Activated CD4-positive, alpha-beta memory T cell treated with anti-CD3 and anti-CD28 coated beads for 36 hours (primary cell): ENCODE measurements at regions not wholly inside any gene's neighbourhood (a gene's known extent, or its start where the extent isn't known, plus 50 kb on each side); places are given as distances from the start of the nearest gene placed in this dataset.
"Not testable (repeated sequence)": the region's sequence is repeated elsewhere in the genome, so short reads cannot be mapped to it uniquely, and the experiment has no call there.

Experiments used
- CTCF ChIA-PET: fragments of 350-600 bp; sonication (Branson Sonifier 250); formaldehyde crosslinking; loops from one replicate; lab custom pipeline; 2021; ENCODE audit warnings: antibody characterized with exemption, inconsistent platforms; lab: Charles Lee
- POLR2A ChIA-PET: fragments of 350-600 bp; sonication (Branson Sonifier 250); formaldehyde crosslinking; loops from one replicate; lab custom pipeline; 2021; ENCODE audit warnings: antibody characterized with exemption; lab: Charles Lee
- DNase-seq: peaks from one replicate; pipeline ENCODE4 v3.0.0-alpha.2; 2020
- H3K27ac Mint-ChIP-seq: one replicate; pipeline ENCODE4 v1.8.0; 2021; ENCODE audit warnings: mixed read lengths
- H3K27me3 Mint-ChIP-seq: one replicate; pipeline ENCODE4 v1.8.0; 2021; ENCODE audit warnings: mixed read lengths
- H3K36me3 Mint-ChIP-seq: one replicate; pipeline ENCODE4 v1.8.0; 2021; ENCODE audit warnings: mixed read lengths
- H3K4me1 Mint-ChIP-seq: one replicate; pipeline ENCODE4 v1.8.0; 2021; ENCODE audit warnings: low read depth, mixed read lengths
- H3K4me3 Mint-ChIP-seq: one replicate; pipeline ENCODE4 v1.8.0; 2021; ENCODE audit warnings: mild to moderate bottlenecking, mixed read lengths
- H3K9me3 Mint-ChIP-seq: one replicate; pipeline ENCODE4 v1.8.0; 2021; ENCODE audit warnings: mixed read lengths
- intact Hi-C: fragments of 100-400 bp; cut with micrococcal nuclease; formaldehyde crosslinking; loops from one replicate; pipeline ENCODE4 v1.15.1; 2023

GRCh38 chr4:68720723-68721122, 50.3 kb upstream of the UGT2B15 start:
- H3K27ac Mint-ChIP-seq, CTCF ChIA-PET, H3K4me3 Mint-ChIP-seq, intact Hi-C loops, H3K4me1 Mint-ChIP-seq, H3K9me3 Mint-ChIP-seq, H3K27me3 Mint-ChIP-seq, H3K36me3 Mint-ChIP-seq, DNase-seq, POLR2A ChIA-PET: not testable (repeated sequence)

- DNase-seq, result no peak
- H3K4me3 Mint-ChIP-seq, result no peak overlapping the region
- no peaks in the 10 kb centered on the region for H3K36me3 Mint-ChIP-seq
- intact Hi-C loops, result no loop called here
- H3K4me1 Mint-ChIP-seq, result no peaks in the 10 kb centered on the region
- CTCF ChIA-PET, result no interaction called here
- POLR2A ChIA-PET, result no interaction called here
- H3K9me3 Mint-ChIP-seq, result no peaks in the 10 kb centered on the region
- no peaks in the 10 kb centered on the region for H3K27me3 Mint-ChIP-seq
- H3K27ac Mint-ChIP-seq, result no peak overlapping the region
Observed at GRCh38 chr4:68724426-68724825, 54.0 kb upstream of the UGT2B15 start.

GRCh38 chr4:68724922-68725321, 54.5 kb upstream of the UGT2B15 start:
- H3K27ac Mint-ChIP-seq, result no peak overlapping the region
- H3K9me3 Mint-ChIP-seq, result no peaks in the 10 kb centered on the region
- ChIA-PET POLR2A (no interaction called here), CTCF (no interaction called here)
- H3K4me1 Mint-ChIP-seq, result no peaks in the 10 kb centered on the region
- intact Hi-C loops, result no loop called here
- DNase-seq, result no peak
- H3K4me3 Mint-ChIP-seq, result no peak overlapping the region
- H3K36me3 Mint-ChIP-seq, result no peaks in the 10 kb centered on the region
- no peaks in the 10 kb centered on the region for H3K27me3 Mint-ChIP-seq

GRCh38 chr4:68732653-68733466, 62.4 kb upstream of the UGT2B15 start:
- no peaks in the 10 kb centered on the region for H3K9me3 Mint-ChIP-seq
- H3K27me3 Mint-ChIP-seq, result no peaks in the 10 kb centered on the region
- ChIA-PET CTCF (no interaction called here), POLR2A (no interaction called here)
- H3K27ac Mint-ChIP-seq, result no peak overlapping the region
- no peaks in the 10 kb centered on the region for H3K36me3 Mint-ChIP-seq
- no peak overlapping the region for H3K4me3 Mint-ChIP-seq
- DNase-seq, result no peak
- intact Hi-C loops, result no loop called here
- H3K4me1 Mint-ChIP-seq, result no peaks in the 10 kb centered on the region

- DNase-seq, result no peak
- H3K4me1 Mint-ChIP-seq, result no peaks in the 10 kb centered on the region
- intact Hi-C loops, result no loop called here
- no peaks in the 10 kb centered on the region for H3K36me3 Mint-ChIP-seq
- no peaks in the 10 kb centered on the region for H3K9me3 Mint-ChIP-seq
- H3K27ac Mint-ChIP-seq, result no peak overlapping the region
- no peaks in the 10 kb centered on the region for H3K27me3 Mint-ChIP-seq
- no peak overlapping the region for H3K4me3 Mint-ChIP-seq
- POLR2A ChIA-PET, result no interaction called here
- CTCF ChIA-PET, result no interaction called here
Observed at GRCh38 chr4:68734095-68734494, 63.6 kb upstream of the UGT2B15 start.

GRCh38 chr4:68735106-68735505, 64.7 kb upstream of the UGT2B15 start:
- no peaks in the 10 kb centered on the region for H3K36me3 Mint-ChIP-seq
- no peaks in the 10 kb centered on the region for H3K27me3 Mint-ChIP-seq
- no peak for DNase-seq
- no peak overlapping the region for H3K27ac Mint-ChIP-seq
- POLR2A ChIA-PET, result no interaction called here
- CTCF ChIA-PET, result no interaction called here
- no peak overlapping the region for H3K4me3 Mint-ChIP-seq
- intact Hi-C loops, result no loop called here
- H3K9me3 Mint-ChIP-seq, result no peaks in the 10 kb centered on the region
- H3K4me1 Mint-ChIP-seq, result no peaks in the 10 kb centered on the region

- DNase-seq, result no peak
- Mint-ChIP-seq H3K4me1 (no peaks in the 10 kb centered on the region), H3K27ac (no peak overlapping the region), H3K9me3 (no peaks in the 10 kb centered on the region), H3K4me3 (no peak overlapping the region), H3K27me3 (no peaks in the 10 kb centered on the region), H3K36me3 (no peaks in the 10 kb centered on the region)
- POLR2A ChIA-PET, result no interaction called here
- CTCF ChIA-PET, result interaction anchor here (0.7 kb wide), 1 partner anchor 1493 kb away, joined by 3 read pairs; no protein-coding TSS in a partner anchor
- intact Hi-C loops, result no loop called here
Observed at GRCh38 chr4:68736813-68737212, 66.4 kb upstream of the UGT2B15 start.

- H3K27me3 Mint-ChIP-seq, result no peaks in the 10 kb centered on the region
- no peaks in the 10 kb centered on the region for H3K4me1 Mint-ChIP-seq
- H3K9me3 Mint-ChIP-seq, result peaks cover 5% of the 10 kb centered on the region
- ChIA-PET POLR2A (no interaction called here), CTCF (no interaction called here)
- no peak for DNase-seq
- H3K4me3 Mint-ChIP-seq, result no peak overlapping the region
- intact Hi-C loops, result no loop called here
- H3K36me3 Mint-ChIP-seq, result no peaks in the 10 kb centered on the region
- no peak overlapping the region for H3K27ac Mint-ChIP-seq
Observed at GRCh38 chr4:68738036-68738435, 67.6 kb upstream of the UGT2B15 start.

GRCh38 chr4:68744368-68744767, 71.4 kb upstream of the UGT2B10 start:
- H3K9me3 Mint-ChIP-seq, result peaks cover 8% of the 10 kb centered on the region

GRCh38 chr4:68748181-68748991, 67.4 kb upstream of the UGT2B10 start:
- CTCF ChIA-PET, result no interaction called here
- intact Hi-C loops, result no loop called here
- H3K27me3 Mint-ChIP-seq, result no peaks in the 10 kb centered on the region
- H3K27ac Mint-ChIP-seq, result no peak overlapping the region
- H3K4me1 Mint-ChIP-seq, result no peaks in the 10 kb centered on the region
- H3K4me3 Mint-ChIP-seq, result no peak overlapping the region
- POLR2A ChIA-PET, result no interaction called here
- no peaks in the 10 kb centered on the region for H3K36me3 Mint-ChIP-seq
- H3K9me3 Mint-ChIP-seq, result peaks cover 3% of the 10 kb centered on the region
- no peak for DNase-seq

More at GRCh38 chr4:68744368-68744767, 71.4 kb upstream of the UGT2B10 start:
- intact Hi-C loops, result no loop called here
- no peak for DNase-seq
- CTCF ChIA-PET, result no interaction called here
- Mint-ChIP-seq H3K27ac (no peak overlapping the region), H3K4me3 (no peak overlapping the region), H3K36me3 (no peaks in the 10 kb centered on the region), H3K4me1 (no peaks in the 10 kb centered on the region), H3K27me3 (no peaks in the 10 kb centered on the region)
- POLR2A ChIA-PET, result no interaction called here

GRCh38 chr4:68750555-68750954, 65.2 kb upstream of the UGT2B10 start:
- Mint-ChIP-seq H3K27me3 (no peaks in the 10 kb centered on the region), H3K36me3 (no peaks in the 10 kb centered on the region), H3K9me3 (peaks cover 3% of the 10 kb centered on the region), H3K4me3 (no peak overlapping the region), H3K27ac (no peak overlapping the region), H3K4me1 (no peaks in the 10 kb centered on the region)
- ChIA-PET CTCF (interaction anchor here (0.6 kb wide), 1 partner anchor 207 kb away, joined by 3 read pairs; no protein-coding TSS in a partner anchor), POLR2A (no interaction called here)
- intact Hi-C loops, result no loop called here
- DNase-seq, result no peak

GRCh38 chr4:68751138-68751537, 64.7 kb upstream of the UGT2B10 start:
- Mint-ChIP-seq H3K9me3 (peaks cover 3% of the 10 kb centered on the region), H3K4me3 (no peak overlapping the region), H3K27ac (no peak overlapping the region), H3K36me3 (no peaks in the 10 kb centered on the region), H3K4me1 (no peaks in the 10 kb centered on the region), H3K27me3 (no peaks in the 10 kb centered on the region)
- POLR2A ChIA-PET, result no interaction called here
- intact Hi-C loops, result no loop called here
- DNase-seq, result no peak
- CTCF ChIA-PET, result interaction anchor here (0.6 kb wide), 1 partner anchor 207 kb away, joined by 3 read pairs; no protein-coding TSS in a partner anchor
